ENCODE measurements at regions not wholly inside any gene's neighbourhood (a gene's known extent, or its start where the extent isn't known, plus 50 kb on each side); places are given as distances from the start of the nearest gene placed in this dataset.

DNA sequence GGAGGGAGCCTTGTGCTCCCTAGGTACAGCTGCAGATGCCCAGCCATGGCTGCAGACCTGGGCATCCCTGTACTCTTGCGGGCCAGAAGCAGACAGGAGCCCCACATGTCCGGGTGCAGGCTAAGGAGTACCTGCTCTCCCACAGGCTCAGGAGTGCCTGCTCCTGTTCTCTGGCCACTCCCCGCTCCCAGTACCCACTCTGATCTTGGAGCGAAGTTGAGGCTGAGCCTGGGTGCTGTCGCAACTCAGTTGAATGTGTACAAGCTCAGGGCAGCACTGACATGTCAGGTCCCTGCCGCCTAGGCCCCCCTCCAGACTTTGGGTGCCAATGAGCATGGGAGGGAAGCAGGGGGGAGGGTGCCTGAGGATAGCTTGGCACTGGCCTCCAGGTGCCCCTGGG is 666.9 kb downstream of the PLPP3 start:
- no peak for DNase-seq
- no peaks in the 10 kb centered on the region for H3K9me3 Mint-ChIP-seq

GRCh38 chr1:55904541-55904940 is 674.8 kb downstream of the PLPP3 start:
- no peaks in the 10 kb centered on the region for H3K36me3 Mint-ChIP-seq (ENCODE audit: low read depth)
- H3K27me3 Mint-ChIP-seq (ENCODE audit: insufficient read depth), result no peaks in the 10 kb centered on the region; the same call in 1 of the 2 replicates
- no peaks in the 10 kb centered on the region for H3K9me3 Mint-ChIP-seq
- H3K4me1 Mint-ChIP-seq (ENCODE audit: low read depth), result no peaks in the 10 kb centered on the region
- no peak overlapping the region for H3K27ac Mint-ChIP-seq
- TF ChIP-seq CTCF (IDR thresholded peaks at IDR 0.05), result no peak
- DNase-seq, result no peak
- no peak overlapping the region for H3K4me3 Mint-ChIP-seq

More for the DNA sequence above, 666.9 kb downstream of the PLPP3 start:
- no peak overlapping the region for H3K27ac Mint-ChIP-seq
- no peaks in the 10 kb centered on the region for H3K4me1 Mint-ChIP-seq (ENCODE audit: low read depth)
- H3K4me3 Mint-ChIP-seq, result no peak overlapping the region
- no peaks in the 10 kb centered on the region for H3K36me3 Mint-ChIP-seq (ENCODE audit: low read depth)
- TF ChIP-seq CTCF (IDR thresholded peaks at IDR 0.05), result no peak
- H3K27me3 Mint-ChIP-seq (ENCODE audit: insufficient read depth), result no peaks in the 10 kb centered on the region; the same call in none of the 2 replicates

GRCh38 chr1:55898181-55898580 is 681.2 kb downstream of the PLPP3 start:
- Mint-ChIP-seq H3K4me3 (no peak overlapping the region), H3K27me3 (ENCODE audit: insufficient read depth) (peaks cover 2% of the 10 kb centered on the region; the same call in 1 of the 2 replicates), H3K9me3 (no peaks in the 10 kb centered on the region), H3K4me1 (ENCODE audit: low read depth) (peaks cover 19% of the 10 kb centered on the region), H3K36me3 (ENCODE audit: low read depth) (no peaks in the 10 kb centered on the region), H3K27ac (no peak overlapping the region)
- DNase-seq, result peak; percentile 67
- no peak for TF ChIP-seq CTCF (IDR thresholded peaks at IDR 0.05)

- Mint-ChIP-seq H3K4me1 (ENCODE audit: low read depth) (peaks cover 25% of the 10 kb centered on the region), H3K9me3 (no peaks in the 10 kb centered on the region; the same call in 1 of the 2 replicates), H3K27me3 (ENCODE audit: insufficient read depth) (peaks cover 2% of the 10 kb centered on the region; the same call in 1 of the 2 replicates), H3K27ac (no peak overlapping the region), H3K4me3 (no peak overlapping the region), H3K36me3 (ENCODE audit: low read depth) (0 out of 2 replicates have a peak, but pooled peaks cover 10% of the 10 kb centered on the region)
- no peak for DNase-seq
- no peak for TF ChIP-seq CTCF (IDR thresholded peaks at IDR 0.05)
Observed at GRCh38 chr1:55896210-55896609, 681.0 kb upstream of the USP24 start.

- no peak overlapping the region for H3K27ac Mint-ChIP-seq
- peaks cover 2% of the 10 kb centered on the region; the same call in 1 of the 2 replicates for H3K27me3 Mint-ChIP-seq (ENCODE audit: insufficient read depth)
- no peak for DNase-seq
- no peaks in the 10 kb centered on the region; the same call in 1 of the 2 replicates for H3K9me3 Mint-ChIP-seq
- TF ChIP-seq CTCF (IDR thresholded peaks at IDR 0.05), result peak; percentile 33; the same call in 1 of the 2 replicates
- 0 out of 2 replicates have a peak, but pooled peaks cover 10% of the 10 kb centered on the region for H3K36me3 Mint-ChIP-seq (ENCODE audit: low read depth)
- no peak overlapping the region for H3K4me3 Mint-ChIP-seq
- peaks cover 25% of the 10 kb centered on the region for H3K4me1 Mint-ChIP-seq (ENCODE audit: low read depth)
Observed at GRCh38 chr1:55894521-55894920, 679.4 kb upstream of the USP24 start.
